GM19023 (cell line): ENCODE measurements at regions not wholly inside any gene's neighbourhood (a gene's known extent, or its start where the extent isn't known, plus 50 kb on each side); places are given as distances from the start of the nearest gene placed in this dataset.
"Not testable (repeated sequence)": the region's sequence is repeated elsewhere in the genome, so short reads cannot be mapped to it uniquely, and the experiment has no call there.

Source experiments
- ATAC-seq: cut with Tn5 transposase; IDR thresholded peaks from one replicate; pipeline ENCODE4 v1.9.1; 2021; ENCODE audit warnings: mild to moderate bottlenecking, moderate library complexity; ENCODE audit not compliant: unreplicated experiment

- no peak for ATAC-seq
Observed at GRCh38 chr4:108415389-108415788, 205.0 kb upstream of the RPL34 start.

- ATAC-seq: no peak
Observed at GRCh38 chr4:108411836-108412235, 208.5 kb upstream of the RPL34 start.

GRCh38 chr4:108409691-108410090 is 210.7 kb upstream of the RPL34 start:
- not testable (repeated sequence) for ATAC-seq

- ATAC-seq: no peak
Observed at GRCh38 chr4:108405586-108405985, 214.8 kb upstream of the RPL34 start.

- no peak for ATAC-seq
Observed at GRCh38 chr4:108400309-108400708, 220.1 kb upstream of the RPL34 start.

- no peak for ATAC-seq
Observed at GRCh38 chr4:108399610-108400265, 220.6 kb upstream of the RPL34 start.

- ATAC-seq: no peak
Observed at GRCh38 chr4:108398836-108399235, 221.5 kb upstream of the RPL34 start.

- no peak for ATAC-seq
Observed at GRCh38 chr4:108398316-108398715, 222.1 kb upstream of the RPL34 start.

- no peak for ATAC-seq
Observed at GRCh38 chr4:108397850-108398249, 222.5 kb upstream of the RPL34 start.

- no peak for ATAC-seq
Observed at GRCh38 chr4:108396900-108397497, 223.4 kb upstream of the RPL34 start.

GRCh38 chr4:108395786-108396185 is 224.6 kb upstream of the RPL34 start:
- ATAC-seq: no peak

GRCh38 chr4:108393890-108394472 is 225.2 kb upstream of the LEF1 start:
- ATAC-seq: no peak

- ATAC-seq: no peak
Observed at GRCh38 chr4:108391701-108392455, 223.1 kb upstream of the LEF1 start.

- ATAC-seq: no peak
Observed at GRCh38 chr4:108385076-108385475, 216.3 kb upstream of the LEF1 start.

- no peak for ATAC-seq
Observed at GRCh38 chr4:108384544-108384943, 215.8 kb upstream of the LEF1 start.

GRCh38 chr4:108383157-108383556 is 214.4 kb upstream of the LEF1 start:
- ATAC-seq: no peak

GRCh38 chr4:108382751-108383150 is 214.0 kb upstream of the LEF1 start:
- no peak for ATAC-seq

- no peak for ATAC-seq
Observed at GRCh38 chr4:108378164-108378563, 209.4 kb upstream of the LEF1 start.

GRCh38 chr4:108377021-108377420 is 208.3 kb upstream of the LEF1 start:
- ATAC-seq: no peak

- ATAC-seq: no peak
Observed at GRCh38 chr4:108375434-108375833, 206.7 kb upstream of the LEF1 start.

GRCh38 chr4:108372681-108373080 is 203.9 kb upstream of the LEF1 start:
- ATAC-seq: no peak

GRCh38 chr4:108371282-108371681 is 202.6 kb upstream of the LEF1 start:
- ATAC-seq: no peak
